ENCODE measurements at regions not wholly inside any gene's neighbourhood (a gene's known extent, or its start where the extent isn't known, plus 50 kb on each side); places are given as distances from the start of the nearest gene placed in this dataset.

DNA sequence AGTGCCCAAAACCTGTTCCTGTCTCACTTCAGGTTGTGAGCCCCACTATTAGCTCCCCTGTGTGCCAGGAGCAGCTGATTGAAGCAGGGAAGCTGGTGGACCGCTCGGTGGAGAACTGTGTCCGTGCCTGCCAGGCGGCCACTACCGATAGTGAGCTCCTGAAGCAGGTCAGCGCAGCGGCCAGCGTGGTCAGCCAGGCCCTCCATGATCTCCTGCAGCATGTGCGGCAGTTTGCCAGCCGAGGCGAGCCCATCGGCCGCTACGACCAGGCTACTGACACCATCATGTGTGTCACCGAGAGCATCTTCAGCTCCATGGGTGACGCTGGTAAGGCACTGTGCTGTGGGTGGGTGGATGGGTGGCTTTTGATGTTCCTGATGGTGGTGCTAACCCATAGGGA lies 334.1 kb upstream of the TPM1 start:
- no peak for DNase-seq (ENCODE audit: low read depth)

DNA sequence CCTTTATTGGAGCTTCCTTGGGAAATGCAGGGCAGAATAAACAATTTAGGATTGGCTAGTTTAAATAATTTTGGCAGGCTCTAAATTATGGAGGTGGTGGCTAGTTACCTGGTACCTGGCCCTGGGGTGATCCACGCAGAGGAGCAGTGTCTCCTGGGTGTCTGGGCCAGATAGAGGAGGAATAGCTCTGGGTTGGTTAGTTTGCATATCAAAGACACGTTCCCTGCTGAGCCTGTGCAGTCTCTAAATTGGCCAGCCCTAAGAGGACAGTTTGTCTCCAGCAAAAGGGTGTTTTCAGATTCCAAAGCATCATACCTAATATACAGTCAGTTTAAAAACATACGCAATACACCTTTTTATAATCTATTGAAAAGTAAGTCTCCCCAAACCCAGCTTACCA lies 333.3 kb upstream of the TPM1 start:
- no peak for DNase-seq (ENCODE audit: low read depth)

DNA sequence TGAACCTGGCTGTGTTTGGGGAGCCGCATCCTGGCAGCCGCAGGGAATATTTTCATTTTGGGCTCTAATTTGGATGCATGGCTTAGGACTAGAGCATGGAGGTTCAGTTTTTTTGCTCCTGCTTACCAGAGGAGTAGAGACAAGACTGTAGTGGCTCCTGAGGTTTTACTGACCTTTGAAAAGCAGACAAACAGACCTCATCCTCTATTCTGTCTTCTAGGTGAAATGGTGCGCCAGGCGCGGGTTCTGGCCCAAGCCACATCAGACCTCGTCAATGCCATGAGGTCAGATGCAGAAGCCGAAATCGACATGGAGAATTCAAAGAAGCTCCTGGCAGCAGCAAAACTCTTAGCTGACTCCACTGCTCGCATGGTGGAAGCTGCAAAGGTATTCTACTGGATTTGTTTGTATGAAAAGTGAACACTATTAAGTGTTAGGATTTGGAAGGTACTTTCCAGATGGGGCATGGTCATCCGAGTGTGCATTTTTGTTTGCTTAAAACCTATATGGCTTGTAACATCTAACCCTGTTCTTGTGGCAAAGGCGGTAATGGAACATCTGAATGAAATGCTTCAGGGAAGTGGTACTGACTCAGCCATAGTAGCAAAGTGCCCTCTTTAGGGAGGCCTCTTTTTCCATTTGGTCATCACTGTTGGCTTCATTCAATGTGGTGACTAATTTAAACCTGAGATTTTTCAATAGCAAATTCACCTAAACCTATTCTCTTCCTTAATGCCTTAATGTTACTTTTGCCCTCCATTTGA lies 330.7 kb upstream of the TPM1 start:
- no peak for DNase-seq (ENCODE audit: low read depth)

DNA sequence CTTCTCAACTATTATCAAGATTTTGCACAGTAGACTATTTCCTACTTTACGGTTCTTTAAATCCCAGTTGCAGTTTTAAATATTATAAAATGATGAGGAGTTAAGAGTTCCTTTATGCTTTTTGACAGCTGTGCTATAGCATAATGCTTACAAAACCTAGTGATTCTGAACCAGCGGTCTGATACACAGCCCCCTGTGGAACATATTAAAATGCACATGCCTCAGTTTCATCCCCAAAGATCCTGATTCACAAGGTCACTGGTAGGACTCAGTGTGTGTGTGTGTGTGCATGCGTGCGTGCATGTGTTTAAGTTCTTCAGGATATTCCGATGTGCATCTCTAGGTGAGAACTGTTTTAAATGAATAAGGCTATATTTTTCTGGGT lies 330.1 kb upstream of the TPM1 start:
- DNase-seq (ENCODE audit: low read depth), result no peak

DNA sequence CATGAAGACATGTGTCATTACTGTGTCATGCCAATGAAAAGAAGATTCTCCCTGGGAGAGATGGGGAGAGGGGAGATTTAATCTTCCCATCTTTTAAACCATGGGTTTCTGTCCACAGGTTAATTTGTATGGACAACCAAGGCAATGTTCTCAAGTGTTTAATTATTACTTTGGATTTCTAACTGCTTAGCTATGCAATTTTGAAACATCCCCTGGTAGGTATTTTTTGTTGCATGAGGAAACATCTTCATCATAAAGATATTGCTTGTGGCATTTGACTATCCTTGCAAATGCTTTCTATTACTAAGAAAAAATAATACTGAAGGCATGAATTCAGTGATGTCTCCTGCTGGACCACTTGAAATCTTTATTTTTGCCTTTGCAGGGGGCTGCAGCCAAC lies 326.6 kb upstream of the TPM1 start:
- DNase-seq (ENCODE audit: low read depth), result no peak

DNA sequence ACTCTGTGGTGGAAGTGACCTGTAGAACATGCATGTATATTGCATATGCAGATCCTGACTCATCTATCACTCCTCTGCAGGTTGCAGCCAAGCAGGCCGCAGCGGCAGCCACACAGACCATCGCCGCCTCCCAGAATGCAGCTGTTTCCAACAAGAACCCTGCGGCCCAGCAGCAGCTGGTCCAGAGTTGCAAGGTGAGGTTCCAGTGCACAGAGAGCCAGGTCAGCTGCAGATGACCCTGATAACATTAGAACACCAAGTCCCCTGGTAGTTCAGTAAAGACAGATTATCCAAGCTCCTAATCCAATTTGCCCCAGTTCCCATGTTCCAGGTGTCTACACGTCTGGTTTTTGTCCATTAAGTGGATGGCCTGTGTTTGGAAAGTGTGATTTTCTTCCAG lies 325.1 kb upstream of the TPM1 start:
- no peak for DNase-seq (ENCODE audit: low read depth)

DNA sequence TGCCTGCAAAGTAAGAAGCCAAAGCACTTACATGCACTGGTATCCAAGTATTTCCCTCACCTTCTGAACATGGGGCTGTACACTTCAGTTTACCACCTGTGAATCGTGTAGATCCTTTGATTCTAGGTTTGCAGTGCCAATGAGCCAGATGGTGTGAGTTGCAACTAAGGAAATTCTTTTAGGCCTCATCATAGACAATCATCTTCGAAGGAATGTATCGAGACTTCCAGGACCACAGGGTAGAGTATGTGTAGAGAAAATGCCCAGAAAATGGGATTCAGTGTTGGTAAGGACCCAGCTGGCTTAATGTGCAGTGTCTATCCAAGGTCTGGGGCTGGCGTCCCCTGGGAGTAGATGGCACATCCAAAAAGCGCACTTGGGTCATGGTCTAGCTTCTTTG lies 323.2 kb upstream of the TPM1 start:
- no peak for DNase-seq (ENCODE audit: low read depth)

DNA sequence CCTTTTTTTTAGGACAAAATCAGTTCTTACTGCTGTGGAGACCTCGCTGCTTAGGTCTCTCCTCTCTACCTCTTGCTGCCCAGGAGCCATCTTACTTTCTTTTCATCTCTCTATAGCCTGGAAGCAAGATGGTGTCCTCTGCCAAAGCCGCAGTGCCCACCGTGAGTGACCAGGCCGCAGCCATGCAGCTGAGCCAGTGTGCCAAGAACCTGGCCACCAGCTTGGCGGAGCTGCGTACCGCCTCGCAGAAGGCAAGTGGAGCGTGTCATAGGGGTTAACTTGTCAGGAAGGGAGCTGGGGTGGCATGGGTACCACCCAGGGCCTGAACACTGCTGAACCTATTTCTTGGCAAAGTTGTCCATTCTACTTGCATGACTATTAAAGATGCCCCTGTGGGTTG lies 320.3 kb upstream of the TPM1 start:
- DNase-seq (ENCODE audit: low read depth), result no peak

DNA sequence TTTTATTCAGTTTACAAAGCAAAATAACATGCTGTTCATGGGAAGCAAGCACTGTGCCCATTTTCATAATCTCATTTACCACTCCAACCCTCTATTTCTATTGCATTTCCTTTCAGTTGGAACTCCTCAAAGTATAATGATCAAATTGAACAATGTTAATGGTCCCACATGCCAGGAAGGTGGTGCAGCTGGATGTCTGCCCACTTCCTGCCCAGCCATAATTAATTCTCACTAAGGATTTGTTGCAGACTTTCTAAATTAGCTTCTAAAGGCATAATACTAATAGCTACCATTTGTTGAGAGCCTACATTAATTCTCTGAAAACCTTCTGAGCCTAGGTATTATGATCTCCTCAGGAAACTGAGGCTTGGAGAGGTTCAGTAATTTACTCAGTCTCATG lies 316.1 kb upstream of the TPM1 start:
- DNase-seq (ENCODE audit: low read depth), result no peak

DNA sequence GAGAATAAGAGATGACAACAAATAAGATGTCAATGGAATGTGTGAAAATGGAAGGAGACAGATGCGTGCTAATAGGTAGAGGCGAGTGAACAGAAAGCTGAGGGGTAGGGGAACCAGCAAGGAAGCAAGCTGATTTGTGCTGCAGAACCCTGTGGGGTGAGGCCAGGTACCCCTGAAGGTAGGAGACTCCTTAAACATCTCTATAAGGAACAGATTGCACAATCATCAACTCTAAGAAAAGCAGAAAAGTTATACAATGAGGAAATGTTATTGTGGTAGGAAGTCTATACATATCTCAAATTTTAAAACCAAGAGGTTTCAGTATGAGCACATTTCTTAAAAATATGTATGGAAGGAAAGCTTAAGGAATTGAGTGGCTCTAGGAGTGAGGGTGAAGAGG lies 315.0 kb upstream of the TPM1 start:
- DNase-seq (ENCODE audit: low read depth), result no peak

DNA sequence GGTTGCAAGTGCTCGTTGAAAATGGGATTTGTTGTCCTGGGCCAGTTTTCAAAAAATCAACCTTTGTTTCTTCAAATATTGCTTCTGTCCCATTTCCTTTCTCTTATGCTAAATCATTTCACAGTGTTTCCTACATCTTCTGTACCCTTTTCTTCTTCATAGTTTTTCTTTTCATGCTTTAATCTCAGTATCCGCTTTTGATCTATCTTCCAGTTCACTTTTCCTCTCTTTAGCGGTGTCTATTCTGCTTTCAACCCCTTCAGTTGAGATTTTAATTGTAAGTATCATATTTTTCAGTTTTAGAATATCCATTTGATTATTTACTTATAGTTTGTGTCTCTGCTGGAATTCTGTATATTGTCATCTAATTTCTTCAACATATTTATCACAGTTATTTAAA lies 311.7 kb upstream of the TPM1 start:
- DNase-seq (ENCODE audit: low read depth), result no peak

DNA sequence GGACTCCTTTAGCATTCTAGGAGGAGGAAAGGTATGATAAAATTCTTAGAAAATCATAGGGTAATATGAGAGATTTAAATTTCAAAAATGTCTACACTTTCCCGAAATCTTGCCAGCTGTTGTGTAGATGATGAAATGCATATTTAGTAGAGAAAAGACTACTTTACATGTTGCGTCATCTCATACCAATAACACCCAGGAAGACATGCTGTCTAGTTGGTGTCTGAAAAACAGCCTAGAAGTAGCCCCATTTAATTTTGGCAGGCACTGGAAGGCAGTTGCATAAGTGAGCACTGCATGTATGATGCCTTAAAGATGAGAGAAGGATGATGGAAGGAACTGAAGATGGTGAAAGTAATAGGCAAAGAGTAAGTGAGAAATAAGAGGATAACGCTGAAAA lies 310.5 kb upstream of the TPM1 start:
- DNase-seq (ENCODE audit: low read depth), result no peak

DNA sequence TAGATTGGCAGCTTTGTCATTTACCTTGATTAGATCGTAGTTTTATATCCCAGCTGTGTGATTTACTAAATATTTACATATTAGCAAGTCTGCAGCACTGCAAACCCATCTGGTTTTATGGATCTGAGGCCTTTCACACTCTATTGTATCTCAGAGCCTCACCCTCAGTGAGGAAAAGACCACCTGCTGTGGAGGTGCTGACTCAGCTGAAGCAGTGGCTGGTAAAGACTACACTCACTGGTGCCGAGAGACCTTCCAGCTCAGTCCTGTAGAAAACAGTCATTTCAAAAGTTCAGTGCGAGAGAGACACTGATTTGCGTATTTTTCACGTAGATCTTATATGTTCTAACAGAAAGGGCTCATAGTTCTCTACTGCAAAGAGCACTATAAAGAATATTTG lies 307.8 kb upstream of the TPM1 start:
- no peak for DNase-seq (ENCODE audit: low read depth)

DNA sequence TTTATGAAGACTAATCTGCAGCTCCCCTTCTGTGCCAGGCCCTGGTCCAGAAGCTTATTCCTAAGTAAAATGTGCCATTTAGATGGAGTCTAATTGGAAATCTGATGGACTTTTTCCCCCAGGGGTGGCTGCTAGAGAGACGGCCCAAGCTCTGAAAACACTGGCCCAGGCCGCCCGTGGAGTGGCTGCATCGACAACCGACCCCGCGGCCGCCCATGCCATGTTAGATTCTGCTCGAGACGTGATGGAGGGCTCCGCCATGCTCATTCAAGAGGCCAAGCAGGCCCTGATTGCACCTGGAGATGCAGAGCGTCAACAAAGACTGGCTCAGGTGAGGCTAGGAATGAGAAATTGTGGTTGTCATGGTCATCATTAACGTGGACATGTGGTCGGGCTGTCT lies 305.8 kb upstream of the TPM1 start:
- DNase-seq (ENCODE audit: low read depth), result no peak

DNA sequence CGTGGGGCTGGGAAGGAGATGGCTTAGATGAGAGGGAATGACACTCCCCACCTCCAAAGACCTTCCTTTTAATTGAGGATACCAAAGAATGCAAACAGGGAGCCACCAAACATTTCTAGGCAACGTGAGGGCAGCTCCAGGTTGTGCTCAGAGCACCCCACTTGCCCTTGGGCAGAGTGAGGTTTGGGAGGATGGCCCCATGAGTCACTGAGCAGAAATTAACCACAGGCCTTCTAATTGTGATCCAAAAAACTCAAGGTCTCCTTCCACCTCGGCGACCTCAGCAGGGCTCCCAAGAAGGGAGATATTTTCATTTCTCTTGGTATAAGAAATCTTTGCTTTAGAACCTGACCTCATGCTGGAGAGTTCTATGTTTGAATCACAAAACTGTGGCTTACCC lies 305.0 kb upstream of the TPM1 start:
- DNase-seq (ENCODE audit: low read depth), result no peak

DNA sequence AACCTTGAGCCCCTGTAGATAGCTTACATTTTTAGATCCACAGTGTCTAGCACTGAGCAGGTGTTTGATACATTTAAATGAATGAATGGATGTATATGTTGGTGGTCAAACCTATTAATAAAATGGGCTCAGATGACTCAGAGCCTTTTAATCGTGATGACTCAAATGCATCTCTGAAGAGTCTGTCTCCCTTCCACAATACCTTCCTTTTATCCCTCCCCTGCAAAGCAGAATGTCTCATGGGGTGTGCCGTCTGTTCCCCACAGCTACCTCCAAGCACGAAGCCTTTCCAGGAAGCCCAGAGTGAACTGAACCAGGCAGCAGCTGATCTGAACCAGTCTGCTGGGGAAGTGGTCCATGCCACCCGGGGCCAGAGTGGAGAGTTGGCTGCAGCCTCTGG lies 303.5 kb upstream of the TPM1 start:
- no peak for DNase-seq (ENCODE audit: low read depth)

DNA sequence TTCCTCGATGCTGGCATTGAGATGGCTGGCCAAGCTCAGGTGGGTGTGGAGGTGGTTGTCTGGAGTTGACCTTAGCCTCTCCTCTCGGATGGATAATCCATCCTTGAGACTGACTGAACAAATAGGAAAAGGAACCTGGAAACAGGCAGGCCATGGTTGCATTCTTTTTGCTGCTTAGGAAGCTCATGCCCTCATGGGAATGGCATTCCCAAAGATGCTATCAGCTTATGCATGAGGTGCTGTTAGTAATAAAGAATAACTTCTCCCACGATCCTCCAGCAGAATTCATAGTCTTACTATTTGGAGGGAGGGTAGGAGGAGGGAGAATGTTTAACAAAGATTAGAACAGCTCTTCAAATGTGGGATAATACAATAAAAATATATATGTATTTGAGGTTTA lies 303.0 kb upstream of the TPM1 start:
- no peak for DNase-seq (ENCODE audit: low read depth)

DNA sequence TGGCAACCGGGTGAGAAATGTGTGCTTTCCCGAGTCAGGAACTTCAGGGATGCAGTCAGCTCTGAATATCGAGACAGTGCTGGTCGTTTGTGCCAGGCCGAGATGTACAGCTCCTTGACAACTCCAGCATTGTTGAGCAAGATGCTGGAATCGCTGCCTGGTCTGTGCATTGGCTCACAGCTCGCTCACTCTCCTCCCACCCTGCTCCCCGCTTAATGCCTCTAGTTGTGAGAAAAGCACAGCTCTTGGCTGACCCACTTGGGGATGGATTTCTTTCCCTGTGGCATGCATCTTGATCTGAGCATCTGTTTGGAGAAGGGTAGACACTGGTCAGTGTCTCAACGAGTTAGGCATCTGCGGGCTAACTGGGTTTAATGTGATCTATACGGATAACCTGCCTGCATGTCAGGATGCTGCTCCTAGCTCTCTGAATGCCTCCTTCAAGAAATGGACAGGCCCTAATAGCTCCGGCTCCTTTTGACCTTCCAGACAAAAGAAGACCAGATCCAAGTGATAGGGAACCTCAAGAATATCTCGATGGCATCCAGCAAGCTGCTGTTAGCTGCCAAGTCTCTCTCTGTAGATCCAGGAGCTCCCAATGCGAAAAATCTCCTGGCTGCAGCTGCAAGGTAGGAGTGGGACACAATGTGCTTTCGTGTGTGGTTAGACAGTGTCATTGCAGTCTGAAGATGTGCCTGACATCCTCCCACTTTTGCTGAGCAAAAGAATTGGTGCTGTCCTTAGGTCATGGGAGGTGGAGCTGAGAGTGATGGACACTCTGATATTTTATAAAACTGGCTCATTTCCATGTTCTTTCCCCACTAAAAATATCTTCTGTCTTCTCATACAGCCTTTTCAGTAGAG lies 302.2 kb upstream of the TPM1 start:
- no peak for DNase-seq (ENCODE audit: low read depth)

DNA sequence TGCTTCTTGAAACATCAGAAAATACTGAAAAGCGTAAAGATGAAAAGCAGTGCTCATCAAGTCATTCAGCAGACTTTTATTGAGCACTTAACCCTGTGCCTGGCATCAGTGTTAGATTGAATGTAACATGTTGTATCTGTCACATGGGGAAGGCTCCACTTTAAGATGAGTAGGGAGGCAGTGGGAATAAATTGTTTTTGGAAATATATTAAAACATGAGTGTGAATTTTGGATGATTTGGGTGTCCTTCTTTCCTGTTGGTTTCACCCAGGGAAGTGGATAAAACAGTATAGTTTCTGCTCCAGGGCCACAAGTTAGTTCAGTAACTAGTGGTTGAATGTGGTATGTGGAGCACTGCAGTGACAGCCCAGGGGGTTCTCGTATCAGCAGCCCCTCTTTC lies 301.4 kb upstream of the TPM1 start:
- no peak for DNase-seq (ENCODE audit: low read depth)

DNA sequence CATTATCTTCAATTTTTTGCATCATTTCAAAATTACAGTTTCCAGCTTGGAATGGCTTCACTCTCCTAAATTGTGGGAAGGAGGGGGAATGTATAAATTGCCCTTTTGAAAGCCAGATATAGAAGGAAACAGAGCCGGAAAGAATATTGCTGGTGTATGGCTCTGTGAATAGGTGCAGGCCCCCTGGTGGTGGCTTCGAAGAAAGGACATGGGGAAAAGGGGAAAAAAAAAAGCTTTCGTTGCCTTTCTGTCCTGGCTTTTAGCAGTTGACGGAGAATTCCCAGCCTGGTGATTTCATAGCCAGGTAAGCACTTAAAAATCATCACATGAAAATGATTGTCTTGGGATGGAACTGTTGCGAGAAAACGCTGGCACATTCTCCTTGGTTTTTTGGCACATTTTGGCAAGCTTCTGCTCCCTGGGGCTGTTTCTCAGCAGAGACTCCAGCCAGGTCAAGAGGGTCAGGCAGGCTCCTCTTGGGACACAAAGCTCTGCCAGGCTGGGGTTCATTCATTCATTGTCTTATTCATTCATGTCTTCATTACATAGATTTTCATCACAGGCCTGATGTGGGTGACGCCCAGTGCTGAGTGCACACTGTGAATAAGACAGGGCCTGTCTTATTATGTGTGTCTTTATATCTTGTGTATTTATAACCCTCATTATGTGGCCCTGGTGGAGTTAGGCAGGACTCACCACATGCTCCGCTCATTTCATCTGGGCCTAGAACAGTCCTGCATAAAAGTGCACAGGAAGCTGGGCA lies 300.0 kb upstream of the TPM1 start:
- DNase-seq (ENCODE audit: low read depth), result no peak

DNA sequence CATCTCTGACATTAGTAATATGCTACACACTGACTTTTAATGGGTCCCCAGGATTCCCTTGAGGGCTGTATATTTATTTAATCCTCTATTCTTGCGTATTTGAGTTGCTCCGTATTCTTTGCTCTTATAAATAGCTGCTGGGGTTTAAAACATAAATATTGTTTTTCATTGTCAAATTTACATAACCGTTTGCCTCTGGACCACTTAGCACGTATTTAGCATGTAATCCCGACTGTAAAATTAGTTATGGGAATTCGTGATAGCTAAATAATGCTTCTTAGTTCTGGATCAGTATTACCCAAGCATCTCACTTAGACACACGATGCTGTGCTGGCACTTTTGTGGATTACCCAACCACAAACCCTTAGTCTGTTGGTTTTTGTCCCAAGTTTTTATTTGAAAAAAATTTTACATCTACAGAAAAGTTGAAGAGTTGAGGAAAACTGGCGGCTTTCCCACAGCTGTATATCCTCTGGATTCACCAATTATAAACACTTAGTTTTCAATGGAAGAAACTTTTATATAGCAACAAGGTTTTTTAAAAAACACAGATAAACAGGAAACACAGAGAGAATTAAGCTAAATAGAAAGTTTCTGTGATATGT lies 296.8 kb upstream of the TPM1 start:
- DNase-seq (ENCODE audit: low read depth), result no peak

DNA sequence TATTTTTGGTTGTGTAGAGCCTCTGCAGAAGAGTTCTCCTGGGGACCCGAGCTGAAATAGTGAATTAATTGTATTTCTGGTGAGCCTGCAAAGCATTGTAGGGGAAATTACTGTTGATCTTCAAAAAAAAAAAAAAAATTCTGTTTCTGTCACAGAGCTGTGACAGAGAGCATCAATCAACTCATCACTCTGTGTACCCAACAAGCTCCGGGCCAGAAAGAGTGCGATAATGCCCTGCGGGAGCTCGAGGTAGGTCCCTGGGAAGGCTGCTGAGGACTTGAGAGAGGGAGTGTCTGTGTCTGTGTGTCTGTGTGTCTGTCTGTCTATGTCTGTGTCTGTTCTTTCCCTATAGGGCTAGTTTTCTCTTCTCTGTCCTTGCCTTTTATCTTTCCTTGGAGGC lies 294.4 kb upstream of the TPM1 start:
- no peak for DNase-seq (ENCODE audit: low read depth)
